ENCODE measurements at regions not wholly inside any gene's neighbourhood (a gene's known extent, or its start where the extent isn't known, plus 50 kb on each side); places are given as distances from the start of the nearest gene placed in this dataset.
"Not testable (repeated sequence)": the region's sequence is repeated elsewhere in the genome, so short reads cannot be mapped to it uniquely, and the experiment has no call there.

DNA sequence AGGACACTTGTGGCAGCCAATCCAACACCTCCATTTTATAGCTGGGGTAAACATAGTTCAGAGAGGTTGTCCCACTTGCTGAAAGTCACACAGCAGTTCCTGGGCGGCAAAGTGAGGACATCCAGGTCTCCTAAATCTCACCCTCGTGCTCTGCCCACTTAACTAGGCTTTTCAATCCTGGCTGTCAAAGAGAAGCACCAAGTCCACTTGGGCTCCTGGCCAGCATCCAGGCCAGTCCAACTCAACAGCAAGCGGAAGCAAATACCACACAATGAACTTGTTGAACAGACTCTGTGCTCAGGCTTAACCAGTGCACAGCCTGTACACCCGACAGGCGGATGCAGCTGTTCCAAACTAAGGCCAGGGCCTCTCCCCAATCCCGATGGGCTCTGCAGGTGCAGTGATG, 60.4 kb upstream of the SPN start:
- TF ChIP-seq, protein P1, sequence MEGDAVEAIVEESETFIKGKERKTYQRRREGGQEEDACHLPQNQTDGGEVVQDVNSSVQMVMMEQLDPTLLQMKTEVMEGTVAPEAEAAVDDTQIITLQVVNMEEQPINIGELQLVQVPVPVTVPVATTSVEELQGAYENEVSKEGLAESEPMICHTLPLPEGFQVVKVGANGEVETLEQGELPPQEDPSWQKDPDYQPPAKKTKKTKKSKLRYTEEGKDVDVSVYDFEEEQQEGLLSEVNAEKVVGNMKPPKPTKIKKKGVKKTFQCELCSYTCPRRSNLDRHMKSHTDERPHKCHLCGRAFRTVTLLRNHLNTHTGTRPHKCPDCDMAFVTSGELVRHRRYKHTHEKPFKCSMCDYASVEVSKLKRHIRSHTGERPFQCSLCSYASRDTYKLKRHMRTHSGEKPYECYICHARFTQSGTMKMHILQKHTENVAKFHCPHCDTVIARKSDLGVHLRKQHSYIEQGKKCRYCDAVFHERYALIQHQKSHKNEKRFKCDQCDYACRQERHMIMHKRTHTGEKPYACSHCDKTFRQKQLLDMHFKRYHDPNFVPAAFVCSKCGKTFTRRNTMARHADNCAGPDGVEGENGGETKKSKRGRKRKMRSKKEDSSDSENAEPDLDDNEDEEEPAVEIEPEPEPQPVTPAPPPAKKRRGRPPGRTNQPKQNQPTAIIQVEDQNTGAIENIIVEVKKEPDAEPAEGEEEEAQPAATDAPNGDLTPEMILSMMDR (IDR thresholded peaks at IDR 0.05) = not testable (repeated sequence)
- not testable (repeated sequence) for TF ChIP-seq POLR2A (IDR thresholded peaks at IDR 0.05)
